ENCODE measurements at regions not wholly inside any gene's neighbourhood (a gene's known extent, or its start where the extent isn't known, plus 50 kb on each side); places are given as distances from the start of the nearest gene placed in this dataset.
A peak's percentile ranks its signal among the peaks of the same experiment; 100 is the strongest.

- no peak for DNase-seq
- TF ChIP-seq CTCF (IDR thresholded peaks at IDR 0.05; ENCODE audit: control extremely low read depth, extremely low read depth) = no peak
- Histone ChIP-seq H3K27ac (ENCODE audit: low read depth in 1 of 2, low read length in 1 of 2) (no peak overlapping the region), H3K4me3 (no peak overlapping the region), H3K36me3 (ENCODE audit: control insufficient read depth in 4 of 4, insufficient read depth in 4 of 4, low read length in 4 of 4) (no peaks in the 10 kb centered on the region), H3K9ac (ENCODE audit: insufficient read depth in 1 of 2, low read length in 2 of 2) (no peak overlapping the region), H3K27me3 (ENCODE audit: control insufficient read depth in 3 of 3, insufficient read depth in 3 of 3, low read length in 2 of 3) (no peaks in the 10 kb centered on the region), H3K4me1 (ENCODE audit: control insufficient read depth in 5 of 5, insufficient read depth in 5 of 5, low read length in 5 of 5) (peaks cover 0 to 14% (median 4%) of the 10 kb centered on the region in 5 donors), H3K9me3 (ENCODE audit: control insufficient read depth in 4 of 4, insufficient read depth in 3 of 4, low read length in 3 of 4) (no peaks in the 10 kb centered on the region)
- WGBS, 2 donors = 79 to 92% methylated on average over 2 of the region's 2 CpGs
- ATAC-seq (ENCODE audit: insufficient read depth, low FRiP score) = no peak
Measured at GRCh38 chr5:157924490-157924889, 65.5 kb upstream of the CLINT1 start.

GRCh38 chr5:157923765-157924164 lies 64.8 kb upstream of the CLINT1 start:
- Histone ChIP-seq H3K27me3 (ENCODE audit: control insufficient read depth in 3 of 3, insufficient read depth in 3 of 3, low read length in 2 of 3) (no peaks in the 10 kb centered on the region), H3K27ac (ENCODE audit: low read depth in 1 of 2, low read length in 1 of 2) (peak overlapping the region in 1 of 2 donors; percentile 49), H3K9me3 (ENCODE audit: control insufficient read depth in 4 of 4, insufficient read depth in 3 of 4, low read length in 3 of 4) (no peaks in the 10 kb centered on the region), H3K36me3 (ENCODE audit: control insufficient read depth in 4 of 4, insufficient read depth in 4 of 4, low read length in 4 of 4) (no peaks in the 10 kb centered on the region), H3K9ac (ENCODE audit: insufficient read depth in 1 of 2, low read length in 2 of 2) (no peak overlapping the region), H3K4me3 (no peak overlapping the region), H3K4me1 (ENCODE audit: control insufficient read depth in 5 of 5, insufficient read depth in 5 of 5, low read length in 5 of 5) (peaks cover under 1 to 19% (median 4%) of the 10 kb centered on the region in 5 donors)
- ATAC-seq (ENCODE audit: insufficient read depth, low FRiP score) (no peak), DNase-seq (no peak)
- 92 to 93% methylated on average over 3 of the region's 3 CpGs for WGBS, 2 donors
- TF ChIP-seq CTCF (IDR thresholded peaks at IDR 0.05; ENCODE audit: control extremely low read depth, extremely low read depth) = no peak

DNA sequence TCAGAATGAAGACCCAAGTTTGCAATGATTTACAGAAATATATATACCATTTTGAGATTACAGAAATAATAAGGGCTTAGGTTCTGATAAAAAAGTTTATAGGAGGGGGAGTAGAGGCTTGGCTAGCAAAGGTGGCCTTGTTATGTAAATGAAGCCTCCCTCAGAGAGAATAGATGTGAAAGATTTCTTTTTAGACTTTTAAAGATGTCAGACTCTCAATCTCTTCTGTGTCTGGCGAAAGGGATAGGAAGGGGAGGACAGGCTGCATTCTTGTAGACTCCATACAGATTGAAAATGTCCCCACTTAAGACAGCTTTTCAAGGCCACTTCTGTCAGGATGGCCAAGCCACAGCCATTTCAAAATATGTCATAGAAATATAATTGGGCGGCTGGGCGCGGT lies 63.1 kb upstream of the CLINT1 start:
- Histone ChIP-seq H3K4me3 (no peak overlapping the region), H3K9ac (ENCODE audit: insufficient read depth in 1 of 2, low read length in 2 of 2) (no peak overlapping the region), H3K27ac (ENCODE audit: low read depth in 1 of 2, low read length in 1 of 2) (no peak overlapping the region), H3K4me1 (ENCODE audit: control insufficient read depth in 5 of 5, insufficient read depth in 5 of 5, low read length in 5 of 5) (peaks cover 6 to 35% (median 15%) of the 10 kb centered on the region in 5 donors), H3K36me3 (ENCODE audit: control insufficient read depth in 4 of 4, insufficient read depth in 4 of 4, low read length in 4 of 4) (no peaks in the 10 kb centered on the region), H3K9me3 (ENCODE audit: control insufficient read depth in 4 of 4, insufficient read depth in 3 of 4, low read length in 3 of 4) (no peaks in the 10 kb centered on the region), H3K27me3 (ENCODE audit: control insufficient read depth in 3 of 3, insufficient read depth in 3 of 3, low read length in 2 of 3) (no peaks in the 10 kb centered on the region)
- ATAC-seq (ENCODE audit: insufficient read depth, low FRiP score) (no peak), DNase-seq (no peak)
- no peak for TF ChIP-seq CTCF (IDR thresholded peaks at IDR 0.05; ENCODE audit: control extremely low read depth, extremely low read depth)
- 98 to 99% methylated on average over 4 of the region's 4 CpGs for WGBS, 2 donors

- H3K9me3 ChIP-seq (ENCODE audit: control insufficient read depth in 4 of 4, insufficient read depth in 3 of 4, low read length in 3 of 4) = no peaks in the 10 kb centered on the region
- no peak overlapping the region for H3K4me3 ChIP-seq
- no peaks in the 10 kb centered on the region for H3K27me3 ChIP-seq (ENCODE audit: control insufficient read depth in 3 of 3, insufficient read depth in 3 of 3, low read length in 2 of 3)
- no peak overlapping the region for H3K9ac ChIP-seq (ENCODE audit: insufficient read depth in 1 of 2, low read length in 2 of 2)
- no peaks in the 10 kb centered on the region for H3K36me3 ChIP-seq (ENCODE audit: control insufficient read depth in 4 of 4, insufficient read depth in 4 of 4, low read length in 4 of 4)
- H3K4me1 ChIP-seq (ENCODE audit: control insufficient read depth in 5 of 5, insufficient read depth in 5 of 5, low read length in 5 of 5) = peaks cover 6 to 41% (median 22%) of the 10 kb centered on the region in 5 donors
- WGBS, 2 donors = 72 to 84% methylated on average over 3 of the region's 3 CpGs
- no peak for TF ChIP-seq CTCF (IDR thresholded peaks at IDR 0.05; ENCODE audit: control extremely low read depth, extremely low read depth)
- peak overlapping the region in 1 of 2 donors; percentile 30 for H3K27ac ChIP-seq (ENCODE audit: low read depth in 1 of 2, low read length in 1 of 2)
- ATAC-seq (ENCODE audit: insufficient read depth, low FRiP score) (no peak), DNase-seq (no peak)
Measured at GRCh38 chr5:157920828-157921170, 61.9 kb upstream of the CLINT1 start.

Measured in lung (tissue), 11 donors.